ENCODE measurements at regions not wholly inside any gene's neighbourhood (a gene's known extent, or its start where the extent isn't known, plus 50 kb on each side); places are given as distances from the start of the nearest gene placed in this dataset.
"Not testable (repeated sequence)": the region's sequence is repeated elsewhere in the genome, so short reads cannot be mapped to it uniquely, and the experiment has no call there.

- H3K36me3 ChIP-seq (ENCODE audit: control insufficient read depth, insufficient read depth, low read length); H3K27me3 ChIP-seq (ENCODE audit: control insufficient read depth, insufficient read depth, low read length); H3K9ac ChIP-seq (ENCODE audit: low read depth, low read length); H3K4me1 ChIP-seq (ENCODE audit: control insufficient read depth, insufficient read depth, low read length); H3K4me3 ChIP-seq (ENCODE audit: low read depth, low read length); H3K9me3 ChIP-seq (ENCODE audit: control insufficient read depth, insufficient read depth, low read length): not testable (repeated sequence)
Measured at GRCh38 chr10:85141520-85141919, 813.1 kb downstream of the CCSER2 start.

- Histone ChIP-seq H3K9me3 (ENCODE audit: control insufficient read depth, insufficient read depth, low read length) (peaks cover 4% of the 10 kb centered on the region), H3K4me3 (ENCODE audit: low read depth, low read length) (no peak overlapping the region), H3K36me3 (ENCODE audit: control insufficient read depth, insufficient read depth, low read length) (no peaks in the 10 kb centered on the region), H3K27me3 (ENCODE audit: control insufficient read depth, insufficient read depth, low read length) (no peaks in the 10 kb centered on the region), H3K9ac (ENCODE audit: low read depth, low read length) (no peak overlapping the region), H3K4me1 (ENCODE audit: control insufficient read depth, insufficient read depth, low read length) (peaks cover 13% of the 10 kb centered on the region)
Measured at GRCh38 chr10:85145966-85146365, 817.6 kb downstream of the CCSER2 start.

- Histone ChIP-seq H3K9ac (ENCODE audit: low read depth, low read length) (no peak overlapping the region), H3K36me3 (ENCODE audit: control insufficient read depth, insufficient read depth, low read length) (no peaks in the 10 kb centered on the region), H3K4me1 (ENCODE audit: control insufficient read depth, insufficient read depth, low read length) (peaks cover 24% of the 10 kb centered on the region), H3K27me3 (ENCODE audit: control insufficient read depth, insufficient read depth, low read length) (no peaks in the 10 kb centered on the region), H3K9me3 (ENCODE audit: control insufficient read depth, insufficient read depth, low read length) (peaks cover 4% of the 10 kb centered on the region), H3K4me3 (ENCODE audit: low read depth, low read length) (no peak overlapping the region)
Measured at GRCh38 chr10:85147346-85148250, 819.2 kb downstream of the CCSER2 start.

- no peak overlapping the region for H3K9ac ChIP-seq (ENCODE audit: low read depth, low read length)
- H3K4me1 ChIP-seq (ENCODE audit: control insufficient read depth, insufficient read depth, low read length) = peaks cover 24% of the 10 kb centered on the region
- H3K36me3 ChIP-seq (ENCODE audit: control insufficient read depth, insufficient read depth, low read length) = no peaks in the 10 kb centered on the region
- H3K27me3 ChIP-seq (ENCODE audit: control insufficient read depth, insufficient read depth, low read length) = no peaks in the 10 kb centered on the region
- peaks cover 1% of the 10 kb centered on the region for H3K9me3 ChIP-seq (ENCODE audit: control insufficient read depth, insufficient read depth, low read length)
- H3K4me3 ChIP-seq (ENCODE audit: low read depth, low read length) = no peak overlapping the region
Measured at GRCh38 chr10:85148693-85149640, 820.6 kb downstream of the CCSER2 start.

- Histone ChIP-seq H3K4me1 (ENCODE audit: control insufficient read depth, insufficient read depth, low read length) (peaks cover 24% of the 10 kb centered on the region), H3K9ac (ENCODE audit: low read depth, low read length) (no peak overlapping the region), H3K36me3 (ENCODE audit: control insufficient read depth, insufficient read depth, low read length) (no peaks in the 10 kb centered on the region)
Measured at GRCh38 chr10:85149766-85150165, 821.4 kb downstream of the CCSER2 start.

GRCh38 chr10:85151506-85151905 is 823.1 kb downstream of the CCSER2 start:
- Histone ChIP-seq H3K9ac (ENCODE audit: low read depth, low read length) (no peak overlapping the region), H3K36me3 (ENCODE audit: control insufficient read depth, insufficient read depth, low read length) (no peaks in the 10 kb centered on the region), H3K4me3 (ENCODE audit: low read depth, low read length) (no peak overlapping the region), H3K27me3 (ENCODE audit: control insufficient read depth, insufficient read depth, low read length) (no peaks in the 10 kb centered on the region), H3K4me1 (ENCODE audit: control insufficient read depth, insufficient read depth, low read length) (peaks cover 24% of the 10 kb centered on the region), H3K9me3 (ENCODE audit: control insufficient read depth, insufficient read depth, low read length) (no peaks in the 10 kb centered on the region)

More at GRCh38 chr10:85149766-85150165, 821.4 kb downstream of the CCSER2 start:
- Histone ChIP-seq H3K9me3 (ENCODE audit: control insufficient read depth, insufficient read depth, low read length) (no peaks in the 10 kb centered on the region), H3K27me3 (ENCODE audit: control insufficient read depth, insufficient read depth, low read length) (no peaks in the 10 kb centered on the region), H3K4me3 (ENCODE audit: low read depth, low read length) (no peak overlapping the region)

GRCh38 chr10:85152496-85152895 is 824.1 kb downstream of the CCSER2 start:
- Histone ChIP-seq H3K4me3 (ENCODE audit: low read depth, low read length) (no peak overlapping the region), H3K27me3 (ENCODE audit: control insufficient read depth, insufficient read depth, low read length) (no peaks in the 10 kb centered on the region), H3K4me1 (ENCODE audit: control insufficient read depth, insufficient read depth, low read length) (peaks cover 24% of the 10 kb centered on the region), H3K9me3 (ENCODE audit: control insufficient read depth, insufficient read depth, low read length) (no peaks in the 10 kb centered on the region), H3K9ac (ENCODE audit: low read depth, low read length) (no peak overlapping the region), H3K36me3 (ENCODE audit: control insufficient read depth, insufficient read depth, low read length) (no peaks in the 10 kb centered on the region)

GRCh38 chr10:85152911-85153310 is 824.5 kb downstream of the CCSER2 start:
- no peaks in the 10 kb centered on the region for H3K36me3 ChIP-seq (ENCODE audit: control insufficient read depth, insufficient read depth, low read length)

GRCh38 chr10:85157206-85157605 is 828.8 kb downstream of the CCSER2 start:
- H3K4me1 ChIP-seq (ENCODE audit: control insufficient read depth, insufficient read depth, low read length) = no peaks in the 10 kb centered on the region
- no peaks in the 10 kb centered on the region for H3K36me3 ChIP-seq (ENCODE audit: control insufficient read depth, insufficient read depth, low read length)
- no peak overlapping the region for H3K9ac ChIP-seq (ENCODE audit: low read depth, low read length)
- H3K4me3 ChIP-seq (ENCODE audit: low read depth, low read length) = no peak overlapping the region
- no peaks in the 10 kb centered on the region for H3K27me3 ChIP-seq (ENCODE audit: control insufficient read depth, insufficient read depth, low read length)
- H3K9me3 ChIP-seq (ENCODE audit: control insufficient read depth, insufficient read depth, low read length) = no peaks in the 10 kb centered on the region

More at GRCh38 chr10:85152911-85153310, 824.5 kb downstream of the CCSER2 start:
- Histone ChIP-seq H3K27me3 (ENCODE audit: control insufficient read depth, insufficient read depth, low read length) (no peaks in the 10 kb centered on the region), H3K4me3 (ENCODE audit: low read depth, low read length) (no peak overlapping the region), H3K9ac (ENCODE audit: low read depth, low read length) (no peak overlapping the region), H3K9me3 (ENCODE audit: control insufficient read depth, insufficient read depth, low read length) (no peaks in the 10 kb centered on the region), H3K4me1 (ENCODE audit: control insufficient read depth, insufficient read depth, low read length) (peaks cover 24% of the 10 kb centered on the region)

GRCh38 chr10:85168243-85168642 is 839.9 kb downstream of the CCSER2 start:
- no peak overlapping the region for H3K4me3 ChIP-seq (ENCODE audit: low read depth, low read length)
- no peaks in the 10 kb centered on the region for H3K9me3 ChIP-seq (ENCODE audit: control insufficient read depth, insufficient read depth, low read length)
- no peak overlapping the region for H3K9ac ChIP-seq (ENCODE audit: low read depth, low read length)
- H3K4me1 ChIP-seq (ENCODE audit: control insufficient read depth, insufficient read depth, low read length) = no peaks in the 10 kb centered on the region
- H3K27me3 ChIP-seq (ENCODE audit: control insufficient read depth, insufficient read depth, low read length) = no peaks in the 10 kb centered on the region
- no peaks in the 10 kb centered on the region for H3K36me3 ChIP-seq (ENCODE audit: control insufficient read depth, insufficient read depth, low read length)

GRCh38 chr10:85170026-85170425 is 841.6 kb downstream of the CCSER2 start:
- no peaks in the 10 kb centered on the region for H3K27me3 ChIP-seq (ENCODE audit: control insufficient read depth, insufficient read depth, low read length)
- no peaks in the 10 kb centered on the region for H3K9me3 ChIP-seq (ENCODE audit: control insufficient read depth, insufficient read depth, low read length)
- no peaks in the 10 kb centered on the region for H3K4me1 ChIP-seq (ENCODE audit: control insufficient read depth, insufficient read depth, low read length)
- H3K36me3 ChIP-seq (ENCODE audit: control insufficient read depth, insufficient read depth, low read length) = no peaks in the 10 kb centered on the region
- no peak overlapping the region for H3K4me3 ChIP-seq (ENCODE audit: low read depth, low read length)
- no peak overlapping the region for H3K9ac ChIP-seq (ENCODE audit: low read depth, low read length)

Measured in iPS-15b (cell line).